ENCODE measurements at regions not wholly inside any gene's neighbourhood (a gene's known extent, or its start where the extent isn't known, plus 50 kb on each side); places are given as distances from the start of the nearest gene placed in this dataset.

DNA sequence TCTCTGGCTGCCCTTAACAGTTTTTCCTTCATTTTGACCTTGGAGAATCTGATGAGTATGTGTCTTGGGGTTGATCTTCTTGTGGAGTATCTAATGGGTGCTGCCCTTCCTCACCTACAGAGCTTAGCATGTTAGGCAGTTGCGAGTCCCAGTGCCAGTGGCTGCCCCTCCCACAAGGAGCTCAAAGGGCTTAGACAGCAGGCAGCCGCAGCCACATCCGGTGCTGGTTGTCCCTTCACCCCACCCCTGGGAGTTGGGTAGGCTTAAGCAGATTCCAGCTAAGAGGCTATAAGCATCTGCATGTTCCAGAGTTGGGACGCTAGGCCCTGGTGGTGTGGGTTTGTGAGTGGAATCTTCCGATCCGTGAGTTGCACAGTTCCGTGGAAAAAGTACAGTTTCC is 322.1 kb upstream of the ARX start:
- Histone ChIP-seq H3K4me1 (ENCODE audit: insufficient read depth, low read length, poor library complexity, severe bottlenecking) (no peaks in the 10 kb centered on the region), H3K27ac (ENCODE audit: low read depth, low read length, poor library complexity, severe bottlenecking) (no peak overlapping the region), H3K4me3 (ENCODE audit: low read depth, low read length, poor library complexity, severe bottlenecking) (no peak overlapping the region), H3K36me3 (ENCODE audit: insufficient read depth, low read length, poor library complexity, severe bottlenecking) (no peaks in the 10 kb centered on the region), H3K27me3 (replicated peaks; ENCODE audit: insufficient read depth, low read depth, low read length, poor library complexity) (no peaks in the 10 kb centered on the region), H3K9me3 (ENCODE audit: low read depth, low read length, poor library complexity, severe bottlenecking) (no peaks in the 10 kb centered on the region)
- ChIA-PET POLR2A (ENCODE audit: low non-redundant PET) (no interaction called here), CTCF (no interaction called here)
- intact Hi-C loops (cut with micrococcal nuclease; ENCODE audit: unreplicated experiment): no loop called here
- TF ChIP-seq, protein P1, sequence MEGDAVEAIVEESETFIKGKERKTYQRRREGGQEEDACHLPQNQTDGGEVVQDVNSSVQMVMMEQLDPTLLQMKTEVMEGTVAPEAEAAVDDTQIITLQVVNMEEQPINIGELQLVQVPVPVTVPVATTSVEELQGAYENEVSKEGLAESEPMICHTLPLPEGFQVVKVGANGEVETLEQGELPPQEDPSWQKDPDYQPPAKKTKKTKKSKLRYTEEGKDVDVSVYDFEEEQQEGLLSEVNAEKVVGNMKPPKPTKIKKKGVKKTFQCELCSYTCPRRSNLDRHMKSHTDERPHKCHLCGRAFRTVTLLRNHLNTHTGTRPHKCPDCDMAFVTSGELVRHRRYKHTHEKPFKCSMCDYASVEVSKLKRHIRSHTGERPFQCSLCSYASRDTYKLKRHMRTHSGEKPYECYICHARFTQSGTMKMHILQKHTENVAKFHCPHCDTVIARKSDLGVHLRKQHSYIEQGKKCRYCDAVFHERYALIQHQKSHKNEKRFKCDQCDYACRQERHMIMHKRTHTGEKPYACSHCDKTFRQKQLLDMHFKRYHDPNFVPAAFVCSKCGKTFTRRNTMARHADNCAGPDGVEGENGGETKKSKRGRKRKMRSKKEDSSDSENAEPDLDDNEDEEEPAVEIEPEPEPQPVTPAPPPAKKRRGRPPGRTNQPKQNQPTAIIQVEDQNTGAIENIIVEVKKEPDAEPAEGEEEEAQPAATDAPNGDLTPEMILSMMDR (conservative IDR thresholded peaks at IDR 0.05; ENCODE audit: low read depth, low read length): no peak
- TF ChIP-seq EZH2 (IDR thresholded peaks at IDR 0.05; ENCODE audit: borderline replicate concordance, low read depth, low read length, poor library complexity, severe bottlenecking): no peak
- no peak for DNase-seq (ENCODE audit: low spot score)
- BruUV-seq (replicated peaks): no TSS peak

DNA sequence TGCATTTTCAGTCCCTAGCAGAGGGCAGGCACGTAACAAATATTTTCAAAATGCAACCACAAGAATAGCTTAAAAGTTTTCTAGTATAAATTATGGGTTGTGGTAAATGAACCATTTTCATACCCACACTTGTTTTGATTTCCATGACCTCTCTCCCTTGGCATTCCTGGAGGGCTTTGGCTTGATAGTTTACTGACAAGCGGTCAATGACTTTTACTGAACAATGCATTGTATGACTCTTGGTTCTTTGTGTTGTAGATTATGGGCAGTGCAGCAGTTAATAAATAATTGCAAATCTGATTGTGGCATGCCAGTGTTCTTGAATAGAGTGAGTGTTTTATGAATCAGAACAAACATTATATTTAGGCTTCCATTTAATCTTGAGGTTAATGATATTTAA is 285.2 kb upstream of the ARX start:
- TF ChIP-seq EZH2 (IDR thresholded peaks at IDR 0.05; ENCODE audit: borderline replicate concordance, low read depth, low read length, poor library complexity, severe bottlenecking): no peak
- TF ChIP-seq, protein P1 (conservative IDR thresholded peaks at IDR 0.05; ENCODE audit: low read depth, low read length): no peak
- Histone ChIP-seq H3K36me3 (ENCODE audit: insufficient read depth, low read length, poor library complexity, severe bottlenecking) (no peaks in the 10 kb centered on the region), H3K9me3 (ENCODE audit: low read depth, low read length, poor library complexity, severe bottlenecking) (no peaks in the 10 kb centered on the region), H3K27ac (ENCODE audit: low read depth, low read length, poor library complexity, severe bottlenecking) (no peak overlapping the region), H3K27me3 (replicated peaks; ENCODE audit: insufficient read depth, low read depth, low read length, poor library complexity) (no peaks in the 10 kb centered on the region), H3K4me1 (ENCODE audit: insufficient read depth, low read length, poor library complexity, severe bottlenecking) (no peaks in the 10 kb centered on the region), H3K4me3 (ENCODE audit: low read depth, low read length, poor library complexity, severe bottlenecking) (no peak overlapping the region)
- CTCF ChIA-PET: no interaction called here
- BruUV-seq (replicated peaks): no TSS peak
- no peak for DNase-seq (ENCODE audit: low spot score)
- POLR2A ChIA-PET (ENCODE audit: low non-redundant PET): no interaction called here
- intact Hi-C loops (cut with micrococcal nuclease; ENCODE audit: unreplicated experiment): no loop called here

DNA sequence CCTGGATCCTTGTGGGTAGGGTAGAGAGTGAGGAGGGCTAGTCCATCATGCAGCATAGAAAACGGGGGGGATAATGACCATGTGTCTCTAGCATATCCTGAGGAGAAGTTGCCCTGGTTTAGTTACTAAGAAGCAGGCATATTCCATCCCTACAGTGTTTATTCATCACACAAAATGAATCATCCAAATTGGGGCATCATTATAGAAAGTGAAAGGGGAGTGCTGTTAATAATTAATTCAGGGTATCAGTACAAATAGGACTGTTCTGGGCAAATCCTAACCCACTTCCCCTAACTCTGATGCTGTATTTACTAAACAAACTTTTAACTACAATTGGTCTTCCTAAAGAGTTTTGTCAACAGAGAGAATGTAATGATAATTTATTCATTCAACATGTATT is 281.1 kb upstream of the ARX start:
- no peak for TF ChIP-seq EZH2 (IDR thresholded peaks at IDR 0.05; ENCODE audit: borderline replicate concordance, low read depth, low read length, poor library complexity, severe bottlenecking)
- TF ChIP-seq, protein P1 (conservative IDR thresholded peaks at IDR 0.05; ENCODE audit: low read depth, low read length): no peak
- Histone ChIP-seq H3K36me3 (ENCODE audit: insufficient read depth, low read length, poor library complexity, severe bottlenecking) (no peaks in the 10 kb centered on the region), H3K27me3 (replicated peaks; ENCODE audit: insufficient read depth, low read depth, low read length, poor library complexity) (no peaks in the 10 kb centered on the region), H3K4me3 (ENCODE audit: low read depth, low read length, poor library complexity, severe bottlenecking) (no peak overlapping the region), H3K9me3 (ENCODE audit: low read depth, low read length, poor library complexity, severe bottlenecking) (no peaks in the 10 kb centered on the region), H3K4me1 (ENCODE audit: insufficient read depth, low read length, poor library complexity, severe bottlenecking) (no peaks in the 10 kb centered on the region), H3K27ac (ENCODE audit: low read depth, low read length, poor library complexity, severe bottlenecking) (no peak overlapping the region)
- CTCF ChIA-PET: no interaction called here
- intact Hi-C loops (cut with micrococcal nuclease; ENCODE audit: unreplicated experiment): no loop called here
- POLR2A ChIA-PET (ENCODE audit: low non-redundant PET): no interaction called here
- DNase-seq (ENCODE audit: low spot score): no peak
- BruUV-seq (replicated peaks): no TSS peak

Data from A673 (cell line).